ENCODE measurements at regions not wholly inside any gene's neighbourhood (a gene's known extent, or its start where the extent isn't known, plus 50 kb on each side); places are given as distances from the start of the nearest gene placed in this dataset.

GRCh38 chr6:48447251-48447650 lies 336.3 kb upstream of the PTCHD4 start:
- no peak overlapping the region for H3K4me3 Mint-ChIP-seq (ENCODE audit: low read depth)
- no peaks in the 10 kb centered on the region for H3K36me3 Mint-ChIP-seq (ENCODE audit: low read depth)
- intact Hi-C loops (cut with micrococcal nuclease) = no loop called here
- H3K4me1 Mint-ChIP-seq (ENCODE audit: low read depth) = no peaks in the 10 kb centered on the region
- no peak for DNase-seq (ENCODE audit: low spot score)
- no peaks in the 10 kb centered on the region for H3K27me3 Mint-ChIP-seq (ENCODE audit: low read depth)
- peaks cover 28% of the 10 kb centered on the region for H3K9me3 Mint-ChIP-seq
- H3K27ac Mint-ChIP-seq = no peak overlapping the region

- Mint-ChIP-seq H3K27me3 (ENCODE audit: low read depth) (no peaks in the 10 kb centered on the region), H3K27ac (no peak overlapping the region)
Measured at GRCh38 chr6:48429610-48430009, 318.6 kb upstream of the PTCHD4 start.

DNA sequence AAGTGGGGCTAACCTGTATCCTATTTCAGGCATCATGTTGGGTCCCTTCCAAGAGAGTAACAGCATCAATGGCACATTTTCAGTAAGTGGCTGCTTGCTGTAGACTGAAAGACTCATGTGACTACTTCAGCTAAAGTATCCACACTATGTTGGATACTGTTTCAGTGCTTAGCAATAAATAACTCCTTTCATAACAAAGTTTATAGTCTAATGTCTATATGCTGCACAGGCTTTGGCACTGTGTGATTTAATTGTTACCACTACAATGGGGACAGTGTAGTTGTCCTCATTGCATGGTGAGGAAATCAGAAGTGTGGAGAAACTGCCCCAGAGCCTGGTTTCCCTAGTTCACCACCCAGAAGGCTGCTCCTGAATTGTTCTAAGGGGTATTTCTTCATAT lies 318.0 kb upstream of the PTCHD4 start:
- Mint-ChIP-seq H3K4me1 (ENCODE audit: low read depth) (no peaks in the 10 kb centered on the region), H3K9me3 (peaks cover 8% of the 10 kb centered on the region), H3K4me3 (ENCODE audit: low read depth) (no peak overlapping the region), H3K27ac (no peak overlapping the region), H3K27me3 (ENCODE audit: low read depth) (no peaks in the 10 kb centered on the region), H3K36me3 (ENCODE audit: low read depth) (no peaks in the 10 kb centered on the region)
- intact Hi-C loops (cut with micrococcal nuclease) = no loop called here
- no peak for DNase-seq (ENCODE audit: low spot score)

More at GRCh38 chr6:48429610-48430009, 318.6 kb upstream of the PTCHD4 start:
- intact Hi-C loops (cut with micrococcal nuclease) = no loop called here
- Mint-ChIP-seq H3K36me3 (ENCODE audit: low read depth) (no peaks in the 10 kb centered on the region), H3K4me1 (ENCODE audit: low read depth) (no peaks in the 10 kb centered on the region), H3K9me3 (peaks cover 8% of the 10 kb centered on the region), H3K4me3 (ENCODE audit: low read depth) (no peak overlapping the region)
- no peak for DNase-seq (ENCODE audit: low spot score)

GRCh38 chr6:48426636-48427035 lies 315.6 kb upstream of the PTCHD4 start:
- no peaks in the 10 kb centered on the region for H3K4me1 Mint-ChIP-seq (ENCODE audit: low read depth)
- H3K36me3 Mint-ChIP-seq (ENCODE audit: low read depth) = no peaks in the 10 kb centered on the region
- H3K9me3 Mint-ChIP-seq = peaks cover 12% of the 10 kb centered on the region
- H3K27ac Mint-ChIP-seq = no peak overlapping the region
- no peak overlapping the region for H3K4me3 Mint-ChIP-seq (ENCODE audit: low read depth)
- intact Hi-C loops (cut with micrococcal nuclease) = no loop called here
- H3K27me3 Mint-ChIP-seq (ENCODE audit: low read depth) = no peaks in the 10 kb centered on the region
- DNase-seq (ENCODE audit: low spot score) = no peak

DNA sequence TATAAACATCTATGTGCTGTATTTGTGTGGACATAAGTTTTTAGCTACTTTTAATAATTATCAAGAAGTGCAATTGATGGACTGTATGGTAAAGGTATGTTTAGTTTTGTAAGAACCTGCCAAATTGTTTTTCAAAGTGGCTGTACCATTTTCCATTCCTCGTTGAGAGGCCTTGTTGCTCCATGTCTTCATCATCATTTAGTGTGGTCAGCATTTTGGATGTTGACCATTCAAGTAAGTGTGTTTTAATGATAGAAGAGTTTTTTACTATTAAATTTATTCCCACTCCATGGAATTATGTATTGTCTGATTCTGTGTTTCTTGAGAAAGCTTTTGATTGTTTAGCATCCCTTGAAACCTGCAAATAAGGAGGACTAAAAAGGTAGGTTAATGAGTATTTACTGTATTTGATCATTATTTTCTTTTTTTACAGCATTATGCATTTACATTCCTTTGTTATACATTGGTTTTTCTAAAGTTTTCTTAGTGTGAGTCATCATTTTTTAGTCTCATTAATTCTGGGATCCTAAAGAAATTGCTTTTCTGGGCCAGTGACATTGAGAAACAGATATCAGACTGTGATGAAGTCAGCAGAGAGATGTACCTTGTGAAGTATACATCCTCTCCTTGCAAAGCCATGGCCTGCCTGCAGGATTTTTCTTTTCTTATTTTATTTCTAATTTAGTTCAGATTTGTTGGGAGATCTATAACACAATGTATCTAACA lies 312.8 kb upstream of the PTCHD4 start:
- Mint-ChIP-seq H3K27ac (no peak overlapping the region), H3K4me3 (ENCODE audit: low read depth) (no peak overlapping the region)
- intact Hi-C loops (cut with micrococcal nuclease) = no loop called here

GRCh38 chr6:48419992-48420391 lies 309.0 kb upstream of the PTCHD4 start:
- no peak for DNase-seq (ENCODE audit: low spot score)
- Mint-ChIP-seq H3K4me3 (ENCODE audit: low read depth) (no peak overlapping the region), H3K9me3 (peaks cover 6% of the 10 kb centered on the region), H3K27ac (no peak overlapping the region), H3K27me3 (ENCODE audit: low read depth) (no peaks in the 10 kb centered on the region), H3K4me1 (ENCODE audit: low read depth) (no peaks in the 10 kb centered on the region), H3K36me3 (ENCODE audit: low read depth) (no peaks in the 10 kb centered on the region)
- intact Hi-C loops (cut with micrococcal nuclease) = no loop called here

More for the DNA sequence above, 312.8 kb upstream of the PTCHD4 start:
- Mint-ChIP-seq H3K9me3 (peaks cover 6% of the 10 kb centered on the region), H3K36me3 (ENCODE audit: low read depth) (no peaks in the 10 kb centered on the region), H3K4me1 (ENCODE audit: low read depth) (no peaks in the 10 kb centered on the region), H3K27me3 (ENCODE audit: low read depth) (no peaks in the 10 kb centered on the region)
- no peak for DNase-seq (ENCODE audit: low spot score)

DNA sequence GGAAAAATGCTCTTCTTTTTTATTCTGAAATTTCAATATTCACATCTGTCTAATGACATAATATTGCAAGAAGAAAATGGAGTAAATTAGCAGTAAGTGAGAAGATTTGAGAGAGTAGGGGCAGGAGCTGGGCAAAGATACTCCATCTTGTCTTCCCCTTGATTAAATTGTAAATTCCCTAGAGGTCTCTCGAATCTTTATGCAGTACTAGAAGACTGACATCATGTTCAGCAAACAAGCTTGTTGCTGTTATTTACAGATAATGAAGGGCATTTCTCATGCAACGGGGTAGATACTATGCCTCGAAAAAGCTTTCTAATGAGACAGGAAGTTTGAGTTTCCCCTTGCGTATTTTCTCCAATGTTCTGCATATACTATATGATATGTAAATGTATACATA lies 306.9 kb upstream of the PTCHD4 start:
- DNase-seq (ENCODE audit: low spot score) = no peak
- no peak overlapping the region for H3K27ac Mint-ChIP-seq
- no peaks in the 10 kb centered on the region for H3K36me3 Mint-ChIP-seq (ENCODE audit: low read depth)
- no peaks in the 10 kb centered on the region for H3K27me3 Mint-ChIP-seq (ENCODE audit: low read depth)
- H3K4me1 Mint-ChIP-seq (ENCODE audit: low read depth) = no peaks in the 10 kb centered on the region
- H3K4me3 Mint-ChIP-seq (ENCODE audit: low read depth) = no peak overlapping the region
- intact Hi-C loops (cut with micrococcal nuclease) = no loop called here
- H3K9me3 Mint-ChIP-seq = peaks cover 6% of the 10 kb centered on the region

DNA sequence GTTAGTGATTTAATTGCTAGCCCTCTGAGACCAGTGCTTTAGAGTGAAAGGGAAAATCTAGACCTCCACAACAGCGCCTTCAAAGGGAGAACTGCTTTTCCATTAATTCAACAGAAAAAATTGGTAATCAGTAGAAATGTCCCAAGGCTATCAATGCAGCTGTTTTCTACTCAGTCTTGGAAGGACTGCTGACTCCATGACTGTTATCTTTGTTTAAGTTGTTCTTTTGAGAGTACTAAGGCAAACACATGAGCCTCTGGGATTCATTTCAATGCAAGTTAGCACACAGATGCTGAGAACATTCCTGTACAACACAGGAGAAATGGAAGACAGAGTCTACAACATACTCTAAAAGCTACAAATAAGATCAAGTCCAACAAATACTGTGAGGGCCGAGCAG lies 301.7 kb upstream of the PTCHD4 start:
- Mint-ChIP-seq H3K4me1 (ENCODE audit: low read depth) (no peaks in the 10 kb centered on the region), H3K27ac (no peak overlapping the region), H3K4me3 (ENCODE audit: low read depth) (no peak overlapping the region), H3K36me3 (ENCODE audit: low read depth) (no peaks in the 10 kb centered on the region), H3K9me3 (peaks cover 6% of the 10 kb centered on the region), H3K27me3 (ENCODE audit: low read depth) (no peaks in the 10 kb centered on the region)
- intact Hi-C loops (cut with micrococcal nuclease) = no loop called here
- DNase-seq (ENCODE audit: low spot score) = no peak

GRCh38 chr6:48404927-48405326 lies 293.9 kb upstream of the PTCHD4 start:
- intact Hi-C loops (cut with micrococcal nuclease) = no loop called here
- no peaks in the 10 kb centered on the region for H3K27me3 Mint-ChIP-seq (ENCODE audit: low read depth)
- peaks cover 33% of the 10 kb centered on the region for H3K9me3 Mint-ChIP-seq
- H3K4me3 Mint-ChIP-seq (ENCODE audit: low read depth) = no peak overlapping the region
- no peaks in the 10 kb centered on the region for H3K36me3 Mint-ChIP-seq (ENCODE audit: low read depth)
- DNase-seq (ENCODE audit: low spot score) = no peak
- no peaks in the 10 kb centered on the region for H3K4me1 Mint-ChIP-seq (ENCODE audit: low read depth)
- no peak overlapping the region for H3K27ac Mint-ChIP-seq

- H3K36me3 Mint-ChIP-seq (ENCODE audit: low read depth) = no peaks in the 10 kb centered on the region
- H3K9me3 Mint-ChIP-seq = peaks cover 39% of the 10 kb centered on the region
- intact Hi-C loops (cut with micrococcal nuclease) = no loop called here
- H3K27ac Mint-ChIP-seq = no peak overlapping the region
- no peak for DNase-seq (ENCODE audit: low spot score)
- H3K4me1 Mint-ChIP-seq (ENCODE audit: low read depth) = no peaks in the 10 kb centered on the region
- no peaks in the 10 kb centered on the region for H3K27me3 Mint-ChIP-seq (ENCODE audit: low read depth)
- H3K4me3 Mint-ChIP-seq (ENCODE audit: low read depth) = no peak overlapping the region
Measured at GRCh38 chr6:48403587-48403986, 292.6 kb upstream of the PTCHD4 start.

DNA sequence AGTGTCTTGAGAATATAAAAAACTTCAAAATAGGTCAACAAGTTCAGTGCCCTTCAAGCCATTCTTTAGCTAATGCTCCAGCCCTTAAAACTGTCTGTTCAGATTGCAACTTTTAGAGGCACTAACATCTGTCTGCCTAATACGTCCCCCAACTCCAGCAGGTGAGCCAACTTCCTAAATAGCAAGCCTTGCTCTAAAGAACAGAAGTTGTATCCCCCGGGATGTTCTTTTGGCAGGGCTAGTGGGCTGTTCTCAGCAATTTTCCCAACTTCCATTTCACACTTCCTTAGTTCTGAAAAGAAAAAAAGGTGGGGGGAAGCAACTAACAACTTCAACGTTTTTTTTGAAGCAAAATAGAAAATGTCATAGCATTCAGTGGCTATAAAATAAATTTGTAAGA lies 290.0 kb upstream of the PTCHD4 start:
- Mint-ChIP-seq H3K27ac (no peak overlapping the region), H3K27me3 (ENCODE audit: low read depth) (no peaks in the 10 kb centered on the region), H3K4me1 (ENCODE audit: low read depth) (no peaks in the 10 kb centered on the region), H3K4me3 (ENCODE audit: low read depth) (no peak overlapping the region), H3K9me3 (peaks cover 34% of the 10 kb centered on the region), H3K36me3 (ENCODE audit: low read depth) (no peaks in the 10 kb centered on the region)
- no peak for DNase-seq (ENCODE audit: low spot score)
- intact Hi-C loops (cut with micrococcal nuclease) = no loop called here

- peaks cover 32% of the 10 kb centered on the region for H3K9me3 Mint-ChIP-seq
- H3K36me3 Mint-ChIP-seq (ENCODE audit: low read depth) = no peaks in the 10 kb centered on the region
- H3K27me3 Mint-ChIP-seq (ENCODE audit: low read depth) = no peaks in the 10 kb centered on the region
- DNase-seq (ENCODE audit: low spot score) = no peak
- no peak overlapping the region for H3K4me3 Mint-ChIP-seq (ENCODE audit: low read depth)
- intact Hi-C loops (cut with micrococcal nuclease) = no loop called here
- no peaks in the 10 kb centered on the region for H3K4me1 Mint-ChIP-seq (ENCODE audit: low read depth)
- H3K27ac Mint-ChIP-seq = no peak overlapping the region
Measured at GRCh38 chr6:48397887-48398286, 286.9 kb upstream of the PTCHD4 start.

GRCh38 chr6:48389146-48390043 lies 278.4 kb upstream of the PTCHD4 start:
- Mint-ChIP-seq H3K9me3 (peaks cover 13% of the 10 kb centered on the region), H3K4me3 (ENCODE audit: low read depth) (no peak overlapping the region), H3K27ac (no peak overlapping the region), H3K27me3 (ENCODE audit: low read depth) (no peaks in the 10 kb centered on the region), H3K36me3 (ENCODE audit: low read depth) (no peaks in the 10 kb centered on the region), H3K4me1 (ENCODE audit: low read depth) (no peaks in the 10 kb centered on the region)
- intact Hi-C loops (cut with micrococcal nuclease) = no loop called here
- DNase-seq (ENCODE audit: low spot score) = no peak
